ENCODE measurements at regions not wholly inside any gene's neighbourhood (a gene's known extent, or its start where the extent isn't known, plus 50 kb on each side); places are given as distances from the start of the nearest gene placed in this dataset.
A peak's percentile ranks its signal among the peaks of the same experiment; 100 is the strongest.

DNA sequence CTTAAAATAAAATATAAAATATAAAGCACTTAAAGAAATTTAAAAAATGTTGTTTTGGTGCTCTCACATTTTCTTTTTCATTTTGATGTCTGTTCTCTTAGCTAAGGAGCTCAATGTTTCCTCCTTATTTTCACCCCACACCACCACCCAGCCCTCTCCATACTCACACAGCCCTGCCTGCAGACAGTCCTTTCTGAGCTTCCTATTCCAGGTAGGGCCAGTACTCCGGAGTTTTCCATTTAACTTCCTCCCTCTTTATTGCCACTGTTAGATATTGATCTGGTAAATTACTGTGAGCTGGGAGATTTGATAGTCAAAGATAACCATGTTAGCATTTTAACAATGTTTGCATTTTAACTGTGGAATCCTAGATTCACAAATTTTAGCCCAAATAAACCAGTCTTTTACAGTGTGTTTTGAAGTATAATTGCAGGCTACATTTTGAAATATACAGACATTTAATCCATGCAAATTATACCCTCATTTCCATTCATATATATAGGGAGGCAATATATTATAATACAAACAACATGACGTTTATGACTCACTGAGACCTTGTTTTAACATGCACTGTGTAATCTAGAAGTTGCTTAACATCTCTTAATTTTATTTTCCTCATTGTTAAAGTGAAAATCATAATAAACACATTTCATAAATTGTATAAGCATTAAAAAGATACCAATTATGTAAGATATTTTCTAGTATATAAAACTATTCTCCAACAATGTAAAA is 927.1 kb downstream of the NR2F1-AS1 start:
- H3K27ac ChIP-seq = peak overlapping the region; percentile 51
- TF ChIP-seq, protein P1, sequence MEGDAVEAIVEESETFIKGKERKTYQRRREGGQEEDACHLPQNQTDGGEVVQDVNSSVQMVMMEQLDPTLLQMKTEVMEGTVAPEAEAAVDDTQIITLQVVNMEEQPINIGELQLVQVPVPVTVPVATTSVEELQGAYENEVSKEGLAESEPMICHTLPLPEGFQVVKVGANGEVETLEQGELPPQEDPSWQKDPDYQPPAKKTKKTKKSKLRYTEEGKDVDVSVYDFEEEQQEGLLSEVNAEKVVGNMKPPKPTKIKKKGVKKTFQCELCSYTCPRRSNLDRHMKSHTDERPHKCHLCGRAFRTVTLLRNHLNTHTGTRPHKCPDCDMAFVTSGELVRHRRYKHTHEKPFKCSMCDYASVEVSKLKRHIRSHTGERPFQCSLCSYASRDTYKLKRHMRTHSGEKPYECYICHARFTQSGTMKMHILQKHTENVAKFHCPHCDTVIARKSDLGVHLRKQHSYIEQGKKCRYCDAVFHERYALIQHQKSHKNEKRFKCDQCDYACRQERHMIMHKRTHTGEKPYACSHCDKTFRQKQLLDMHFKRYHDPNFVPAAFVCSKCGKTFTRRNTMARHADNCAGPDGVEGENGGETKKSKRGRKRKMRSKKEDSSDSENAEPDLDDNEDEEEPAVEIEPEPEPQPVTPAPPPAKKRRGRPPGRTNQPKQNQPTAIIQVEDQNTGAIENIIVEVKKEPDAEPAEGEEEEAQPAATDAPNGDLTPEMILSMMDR (conservative IDR thresholded peaks at IDR 0.05) = no peak

- TF ChIP-seq, protein P1 (conservative IDR thresholded peaks at IDR 0.05) = no peak
- no peak overlapping the region; the same call in 1 of the 2 replicates for H3K27ac ChIP-seq
Measured at GRCh38 chr5:92652756-92653155, 928.3 kb downstream of the NR2F1-AS1 start.

DNA sequence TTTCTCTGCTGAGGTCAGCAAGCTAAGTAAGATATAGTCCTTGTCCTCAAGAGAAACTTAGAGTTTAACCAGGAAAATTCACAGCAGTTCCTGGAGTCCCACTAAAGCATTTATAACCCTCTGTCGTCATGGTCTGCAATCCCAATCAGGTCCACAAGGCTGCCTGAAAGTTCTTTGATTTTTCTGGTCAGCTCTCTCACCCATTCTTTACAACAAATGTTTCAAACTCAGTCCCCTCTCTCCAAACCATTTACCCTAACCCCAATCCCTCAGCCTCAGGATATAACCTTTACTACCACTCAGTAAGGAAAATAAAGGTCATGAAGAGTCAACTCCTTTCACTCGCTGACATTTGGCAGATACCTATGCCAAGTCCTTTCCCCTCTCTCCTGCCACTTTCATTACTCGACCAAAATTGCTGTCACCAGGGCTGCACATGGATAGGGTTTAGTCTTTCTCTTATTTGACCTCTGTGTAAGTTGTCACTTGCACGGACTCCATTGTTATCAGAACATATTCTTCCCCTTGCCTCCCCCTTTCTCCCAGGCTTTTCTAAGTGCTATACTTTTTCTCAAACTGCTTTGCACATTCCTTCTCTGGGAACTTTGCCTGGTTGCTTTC is 936.6 kb downstream of the NR2F1-AS1 start:
- TF ChIP-seq, protein P1 (conservative IDR thresholded peaks at IDR 0.05) = no peak
- H3K27ac ChIP-seq = no peak overlapping the region

DNA sequence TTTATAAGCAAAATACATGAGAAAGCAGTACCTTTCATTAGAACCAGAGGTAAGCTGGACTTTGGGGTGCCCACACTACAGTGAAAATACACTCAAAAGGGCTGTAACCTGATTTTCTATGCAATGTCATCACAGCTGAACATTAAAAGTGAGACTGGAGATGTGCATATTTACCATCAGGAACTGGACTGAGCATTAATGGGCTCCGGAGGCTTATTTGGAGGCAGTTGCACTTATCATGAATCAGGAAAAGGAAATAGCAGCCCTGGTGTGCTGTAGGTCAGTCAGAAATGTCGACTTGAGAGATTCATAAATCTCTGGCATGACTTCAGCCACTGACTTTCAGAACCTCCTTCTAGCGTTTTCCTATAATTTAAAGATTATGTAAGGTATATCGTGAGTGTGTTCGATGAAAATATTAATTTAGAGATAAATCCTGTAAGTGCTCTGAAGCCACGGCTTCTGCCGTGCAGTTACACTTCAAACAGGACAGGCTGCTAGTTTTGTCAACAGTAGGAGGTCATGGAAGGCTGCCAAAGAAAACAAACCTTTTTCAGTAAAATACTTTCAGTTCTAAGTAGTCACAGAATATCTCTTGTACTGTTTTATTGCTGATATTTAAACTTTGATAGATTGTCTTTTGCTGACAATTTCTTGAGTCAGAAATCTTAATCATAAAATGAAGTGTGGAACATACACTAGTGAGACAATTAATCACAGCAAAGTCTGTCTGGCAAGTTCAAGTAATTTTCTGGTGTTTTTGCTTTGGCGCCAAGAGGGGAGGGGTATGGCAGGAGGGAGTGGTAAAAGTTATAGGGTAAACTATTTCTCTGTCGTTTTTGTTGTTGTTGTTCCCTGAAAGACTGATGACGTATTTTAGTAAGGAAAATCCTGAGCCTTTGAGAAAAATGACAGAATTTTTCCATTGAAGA is 939.7 kb downstream of the NR2F1-AS1 start:
- TF ChIP-seq, protein P1 (conservative IDR thresholded peaks at IDR 0.05) = no peak
- H3K27ac ChIP-seq = peak overlapping the region; percentile 81

DNA sequence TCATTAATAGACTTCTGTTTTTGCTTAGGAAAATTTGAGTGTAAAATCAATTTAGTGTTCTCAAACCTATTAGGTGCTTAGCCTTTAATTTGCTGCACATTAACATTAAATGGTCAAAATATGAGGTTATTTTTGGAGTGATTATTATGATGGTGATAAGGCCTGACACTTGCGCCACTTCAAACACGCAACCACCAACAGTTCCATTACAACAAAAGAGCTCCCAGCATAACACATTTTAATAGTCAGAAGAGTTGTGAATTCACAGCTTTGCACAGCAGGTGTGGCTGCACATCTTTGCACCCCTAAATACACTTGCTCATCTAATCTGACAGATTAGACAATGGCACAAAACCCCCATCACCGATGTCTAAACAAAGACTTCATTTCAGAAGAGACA is 940.7 kb downstream of the NR2F1-AS1 start:
- H3K27ac ChIP-seq = peak overlapping the region; percentile 81
- TF ChIP-seq, protein P1 (conservative IDR thresholded peaks at IDR 0.05) = no peak

DNA sequence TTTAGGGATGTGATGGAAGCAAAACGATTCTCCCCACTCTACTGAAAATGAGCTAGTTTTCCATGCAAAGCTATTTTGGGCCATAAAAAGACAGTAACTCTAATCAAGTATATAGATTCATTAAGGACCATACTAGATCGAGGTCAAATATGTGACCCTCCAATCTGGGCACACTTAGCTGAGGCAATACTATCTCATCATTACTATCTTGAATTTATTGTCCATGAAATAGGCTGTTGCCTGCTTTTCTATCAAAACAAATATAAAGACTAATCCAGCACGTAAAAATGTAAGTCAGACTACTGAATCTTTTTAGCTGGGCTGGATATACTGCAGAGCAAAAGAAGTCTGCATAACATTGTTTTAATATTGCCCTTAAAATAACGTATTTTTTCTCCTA is 943.1 kb downstream of the NR2F1-AS1 start:
- H3K27ac ChIP-seq = no peak overlapping the region
- TF ChIP-seq, protein P1 (conservative IDR thresholded peaks at IDR 0.05) = no peak

GRCh38 chr5:92637247-92637646 is 943.8 kb downstream of the NR2F1-AS1 start:
- TF ChIP-seq, protein P1 (conservative IDR thresholded peaks at IDR 0.05) = no peak
- H3K27ac ChIP-seq = no peak overlapping the region
